NT2/D1 (cell line): ENCODE measurements at regions not wholly inside any gene's neighbourhood (a gene's known extent, or its start where the extent isn't known, plus 50 kb on each side); places are given as distances from the start of the nearest gene placed in this dataset.

Experiments used
- SUZ12 ChIP-seq: IDR thresholded peaks from 2 replicates; pipeline ENCODE4 v1.6.1; 2011; ENCODE audit not compliant: insufficient read length, insufficient read depth; ENCODE audit errors: extremely low read depth
- YY1 ChIP-seq: IDR thresholded peaks from 2 replicates; pipeline ENCODE4 v1.6.1; 2011; ENCODE audit not compliant: insufficient read length, insufficient read depth

DNA sequence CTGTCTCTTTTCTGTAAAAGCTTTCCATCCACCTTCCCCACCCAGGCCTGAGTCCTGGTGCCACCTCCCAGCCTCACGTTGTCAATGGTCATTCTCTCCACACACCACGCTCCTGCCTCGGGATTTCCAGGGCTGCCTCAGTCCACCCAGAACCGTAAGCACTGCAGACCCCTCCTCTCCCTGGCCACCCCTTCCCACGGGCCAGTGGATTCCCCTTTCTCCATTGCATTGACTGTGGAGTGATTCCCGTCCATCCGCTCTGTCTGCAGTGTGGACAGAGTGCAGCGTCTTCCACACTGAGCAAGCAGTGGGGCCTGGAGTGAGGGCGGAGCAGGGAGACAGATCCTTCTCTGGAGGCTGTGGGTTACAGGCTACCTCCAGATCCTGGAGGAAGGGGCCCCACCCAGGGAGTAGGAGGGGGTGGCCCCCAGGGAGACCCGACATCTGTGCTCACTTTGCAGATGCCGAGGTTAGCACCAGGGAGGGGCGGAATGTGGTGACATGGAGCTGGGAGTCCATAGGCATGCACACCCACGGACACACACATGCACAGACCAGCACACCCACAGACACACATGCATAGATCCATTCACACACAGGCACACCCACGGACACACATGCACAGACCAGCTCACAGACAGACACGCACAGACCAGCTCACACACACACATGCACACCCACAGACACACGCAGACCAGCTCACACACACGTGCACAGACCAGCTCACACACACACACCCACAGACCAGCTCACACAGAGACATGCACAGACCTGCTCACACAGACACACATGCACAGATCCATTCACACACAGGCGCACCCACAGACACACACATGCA lies 109.6 kb upstream of the B3GAT1 start:
- TF ChIP-seq SUZ12 (no peak), YY1 (no peak)
